Peyer's patch (tissue), 4 donors: ENCODE measurements at regions not wholly inside any gene's neighbourhood (a gene's known extent, or its start where the extent isn't known, plus 50 kb on each side); places are given as distances from the start of the nearest gene placed in this dataset.

Experiments used
- POLR2A ChIP-seq, 2 donors: fragments of 450-650 bp; IDR thresholded peaks; one replicate each; pipeline ENCODE4 v1.5.1; 2017; ENCODE audit warnings: antibody characterized with exemption in 2 of 2, mild to moderate bottlenecking in 2 of 2, moderate library complexity in 2 of 2
- TF ChIP-seq, protein P1 (sequence below), 6 experiments: fragments of 450-650 bp in 4 of 6; fragments of 200-600 bp in 2 of 6; sonication (generic) in 1 of 6; IDR thresholded peaks; one replicate each; pipeline ENCODE4 v1.5.1; 2017 to 2019; ENCODE audit warnings: antibody characterized with exemption in 6 of 6, mild to moderate bottlenecking in 3 of 6, moderate library complexity in 1 of 6

DNA sequence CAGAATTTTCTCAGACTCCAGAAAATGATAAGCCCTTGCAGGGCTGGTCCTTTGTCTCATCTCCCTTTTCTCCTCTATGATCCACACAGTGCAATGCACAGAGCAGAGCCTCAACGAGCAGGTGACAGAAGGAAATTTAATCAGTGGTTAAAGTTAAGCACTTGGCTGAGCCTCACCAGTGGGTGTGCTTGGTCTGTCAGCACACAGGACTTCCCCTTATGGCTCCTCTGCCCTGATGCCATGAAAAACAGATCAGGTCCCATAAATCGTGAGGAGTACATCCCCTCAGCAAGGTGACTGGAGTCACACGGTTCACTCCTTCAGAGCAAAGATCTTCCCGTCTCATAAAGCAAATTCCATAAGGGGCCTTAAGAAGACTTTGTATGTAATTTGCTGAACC, 818.2 kb downstream of the UQCRFS1 start:
- TF ChIP-seq, protein P1, sequence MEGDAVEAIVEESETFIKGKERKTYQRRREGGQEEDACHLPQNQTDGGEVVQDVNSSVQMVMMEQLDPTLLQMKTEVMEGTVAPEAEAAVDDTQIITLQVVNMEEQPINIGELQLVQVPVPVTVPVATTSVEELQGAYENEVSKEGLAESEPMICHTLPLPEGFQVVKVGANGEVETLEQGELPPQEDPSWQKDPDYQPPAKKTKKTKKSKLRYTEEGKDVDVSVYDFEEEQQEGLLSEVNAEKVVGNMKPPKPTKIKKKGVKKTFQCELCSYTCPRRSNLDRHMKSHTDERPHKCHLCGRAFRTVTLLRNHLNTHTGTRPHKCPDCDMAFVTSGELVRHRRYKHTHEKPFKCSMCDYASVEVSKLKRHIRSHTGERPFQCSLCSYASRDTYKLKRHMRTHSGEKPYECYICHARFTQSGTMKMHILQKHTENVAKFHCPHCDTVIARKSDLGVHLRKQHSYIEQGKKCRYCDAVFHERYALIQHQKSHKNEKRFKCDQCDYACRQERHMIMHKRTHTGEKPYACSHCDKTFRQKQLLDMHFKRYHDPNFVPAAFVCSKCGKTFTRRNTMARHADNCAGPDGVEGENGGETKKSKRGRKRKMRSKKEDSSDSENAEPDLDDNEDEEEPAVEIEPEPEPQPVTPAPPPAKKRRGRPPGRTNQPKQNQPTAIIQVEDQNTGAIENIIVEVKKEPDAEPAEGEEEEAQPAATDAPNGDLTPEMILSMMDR (IDR thresholded peaks at IDR 0.05) = no peak
- TF ChIP-seq POLR2A (IDR thresholded peaks at IDR 0.05) = no peak
